Neural cell (in vitro differentiated cells): ENCODE measurements at regions not wholly inside any gene's neighbourhood (a gene's known extent, or its start where the extent isn't known, plus 50 kb on each side); places are given as distances from the start of the nearest gene placed in this dataset.

Experiments used
- H2AFZ ChIP-seq: fragments of 200-600, 300-800 bp; sonication (generic), shearing (Covaris generic); 2 replicates; pipeline ENCODE4 v1.6.0; 2014; ENCODE audit warnings: low read depth, mild to moderate bottlenecking, antibody characterized with exemption, low read length, moderate library complexity
- H3F3A ChIP-seq: fragments of 200-600 bp; shearing (Covaris generic); 2 replicates; pipeline ENCODE4 v1.6.1; 2016; ENCODE audit warnings: mild to moderate bottlenecking, moderate library complexity, mixed read lengths, antibody characterized with exemption, low read length; ENCODE audit not compliant: insufficient read depth, poor library complexity, severe bottlenecking
- H3K27ac ChIP-seq: fragments of 200-600, 300-800 bp; sonication (generic), shearing (Covaris generic); 2 replicates; pipeline ENCODE4 v1.5.1; 2014; ENCODE audit warnings: mild to moderate bottlenecking, low read length, moderate library complexity
- H3K27me3 ChIP-seq: fragments of 300-800, 200-600 bp; sonication (generic), shearing (Covaris generic); 2 replicates; pipeline ENCODE4 v1.6.0; 2014; ENCODE audit warnings: mild to moderate bottlenecking, low read depth, low read length, moderate library complexity; ENCODE audit not compliant: insufficient read depth
- H3K36me3 ChIP-seq: fragments of 300-800, 200-600 bp; sonication (generic), shearing (Covaris generic); 2 replicates; pipeline ENCODE4 v1.5.1; 2014; ENCODE audit warnings: mild to moderate bottlenecking, antibody characterized with exemption, low read length, moderate library complexity; ENCODE audit not compliant: insufficient read depth
- H3K4me2 ChIP-seq: fragments of 300-800, 200-600 bp; sonication (generic), shearing (Covaris generic); 2 replicates; pipeline ENCODE4 v1.6.0; 2014; ENCODE audit warnings: mild to moderate bottlenecking, low read length
- H3K4me3 ChIP-seq: fragments of 300-800, 200-600 bp; sonication (generic), shearing (Covaris generic); 2 replicates; pipeline ENCODE4 v1.5.1; 2014; ENCODE audit warnings: mild to moderate bottlenecking, low read length, moderate library complexity
- H3K79me2 ChIP-seq: fragments of 200-600 bp; shearing (Covaris generic); replicated peaks from 2 replicates; pipeline ENCODE4 v1.6.0; 2014; ENCODE audit warnings: mild to moderate bottlenecking, low read length, moderate library complexity; ENCODE audit not compliant: insufficient read depth
- H3K9ac ChIP-seq: fragments of 300-800, 200-600 bp; sonication (generic), shearing (Covaris generic); 2 replicates; pipeline ENCODE4 v1.6.1; 2016; ENCODE audit warnings: mild to moderate bottlenecking, low read length, mixed read lengths
- H3K9me2 ChIP-seq: fragments of 200-600 bp; shearing (Covaris generic); 2 replicates; pipeline ENCODE4 v1.6.1; 2016; ENCODE audit warnings: mild to moderate bottlenecking, low read length, mixed read lengths; ENCODE audit not compliant: insufficient read depth
- H3K9me3 ChIP-seq: fragments of 200-600, 300-800 bp; sonication (generic), shearing (Covaris generic); 2 replicates; pipeline ENCODE4 v1.6.1; 2016; ENCODE audit warnings: mild to moderate bottlenecking, mixed run types, low read length, moderate library complexity, mixed read lengths
- H4K20me1 ChIP-seq: fragments of 200-600 bp; shearing (Covaris generic); 2 replicates; pipeline ENCODE4 v1.6.1; 2016; ENCODE audit warnings: mild to moderate bottlenecking, mixed run types; ENCODE audit not compliant: insufficient read depth
- EP300 ChIP-seq: fragments of 450-650 bp; conservative IDR thresholded peaks from 2 replicates; pipeline ENCODE4 v1.6.1; 2014; ENCODE audit warnings: antibody characterized with exemption, mild to moderate bottlenecking, moderate library complexity; ENCODE audit not compliant: poor library complexity, severe bottlenecking
- EZH2 ChIP-seq: fragments of 200-600, 300-800 bp; shearing (Covaris generic), sonication (generic); IDR thresholded peaks from 2 replicates; pipeline ENCODE4 v1.6.1; 2014; ENCODE audit warnings: antibody characterized with exemption, low read length, borderline replicate concordance, mild to moderate bottlenecking; ENCODE audit not compliant: insufficient read depth, poor library complexity, severe bottlenecking
- MXI1 ChIP-seq: fragments of 450-650 bp; conservative IDR thresholded peaks from 2 replicates; pipeline ENCODE4 v1.6.1; 2014; ENCODE audit warnings: antibody characterized with exemption, mild to moderate bottlenecking; ENCODE audit not compliant: poor library complexity, severe bottlenecking
- POLR2AphosphoS5 ChIP-seq: IDR thresholded peaks from 2 replicates; pipeline ENCODE4 v1.6.1; 2012
- RAD21 ChIP-seq: fragments of 450-650 bp; conservative IDR thresholded peaks from 2 replicates; pipeline ENCODE4 v1.6.1; 2014; ENCODE audit warnings: antibody characterized with exemption, mild to moderate bottlenecking, moderate library complexity
- SMC3 ChIP-seq: fragments of 450-650 bp; conservative IDR thresholded peaks from 2 replicates; pipeline ENCODE4 v1.6.1; 2014; ENCODE audit warnings: antibody characterized with exemption, mild to moderate bottlenecking, moderate library complexity; ENCODE audit not compliant: poor library complexity
- TAF1 ChIP-seq: IDR thresholded peaks from 2 replicates; pipeline ENCODE4 v1.6.1; 2012; ENCODE audit warnings: low read depth
- TF ChIP-seq, protein P1 (sequence below): IDR thresholded peaks from 2 replicates; pipeline ENCODE4 v1.6.1; 2012; ENCODE audit warnings: borderline replicate concordance
- TF ChIP-seq, protein P2 (sequence below): fragments of 450-650 bp; IDR thresholded peaks from 2 replicates; pipeline ENCODE4 v1.5.1; 2014; ENCODE audit warnings: antibody characterized with exemption, mild to moderate bottlenecking, moderate library complexity; ENCODE audit not compliant: poor library complexity, severe bottlenecking

DNA sequence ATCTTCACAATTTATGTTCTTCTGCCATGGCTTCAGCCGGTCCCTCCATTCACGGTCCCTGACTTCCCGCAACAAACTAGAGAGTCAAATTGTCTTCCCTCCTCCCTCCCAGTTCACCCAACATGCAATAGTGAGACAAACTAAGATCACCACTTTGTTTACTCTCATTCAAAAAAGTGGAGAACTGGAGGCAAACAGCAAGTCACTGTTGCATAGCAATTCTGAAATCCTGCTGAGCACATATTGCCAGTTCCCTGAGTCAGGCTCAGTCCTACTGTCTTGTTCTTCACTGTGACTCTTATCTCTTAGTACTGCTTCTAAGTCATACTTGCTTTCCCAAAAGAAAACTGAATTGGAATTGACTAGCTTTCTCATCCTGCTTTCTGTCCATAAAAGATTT lies 287.2 kb upstream of the SASH1 start:
- Histone ChIP-seq H3K9me3 (no peaks in the 10 kb centered on the region), H3K27ac (no peak overlapping the region), H3K9ac (no peak overlapping the region), H2AFZ (no peak overlapping the region), H3K9me2 (no peaks in the 10 kb centered on the region), H3K4me3 (no peak overlapping the region), H3F3A (no peaks in the 10 kb centered on the region), H3K27me3 (no peaks in the 10 kb centered on the region), H3K79me2 (no peaks in the 10 kb centered on the region), H3K36me3 (no peaks in the 10 kb centered on the region), H4K20me1 (no peaks in the 10 kb centered on the region), H3K4me2 (no peak overlapping the region)
- TF ChIP-seq, protein P1, sequence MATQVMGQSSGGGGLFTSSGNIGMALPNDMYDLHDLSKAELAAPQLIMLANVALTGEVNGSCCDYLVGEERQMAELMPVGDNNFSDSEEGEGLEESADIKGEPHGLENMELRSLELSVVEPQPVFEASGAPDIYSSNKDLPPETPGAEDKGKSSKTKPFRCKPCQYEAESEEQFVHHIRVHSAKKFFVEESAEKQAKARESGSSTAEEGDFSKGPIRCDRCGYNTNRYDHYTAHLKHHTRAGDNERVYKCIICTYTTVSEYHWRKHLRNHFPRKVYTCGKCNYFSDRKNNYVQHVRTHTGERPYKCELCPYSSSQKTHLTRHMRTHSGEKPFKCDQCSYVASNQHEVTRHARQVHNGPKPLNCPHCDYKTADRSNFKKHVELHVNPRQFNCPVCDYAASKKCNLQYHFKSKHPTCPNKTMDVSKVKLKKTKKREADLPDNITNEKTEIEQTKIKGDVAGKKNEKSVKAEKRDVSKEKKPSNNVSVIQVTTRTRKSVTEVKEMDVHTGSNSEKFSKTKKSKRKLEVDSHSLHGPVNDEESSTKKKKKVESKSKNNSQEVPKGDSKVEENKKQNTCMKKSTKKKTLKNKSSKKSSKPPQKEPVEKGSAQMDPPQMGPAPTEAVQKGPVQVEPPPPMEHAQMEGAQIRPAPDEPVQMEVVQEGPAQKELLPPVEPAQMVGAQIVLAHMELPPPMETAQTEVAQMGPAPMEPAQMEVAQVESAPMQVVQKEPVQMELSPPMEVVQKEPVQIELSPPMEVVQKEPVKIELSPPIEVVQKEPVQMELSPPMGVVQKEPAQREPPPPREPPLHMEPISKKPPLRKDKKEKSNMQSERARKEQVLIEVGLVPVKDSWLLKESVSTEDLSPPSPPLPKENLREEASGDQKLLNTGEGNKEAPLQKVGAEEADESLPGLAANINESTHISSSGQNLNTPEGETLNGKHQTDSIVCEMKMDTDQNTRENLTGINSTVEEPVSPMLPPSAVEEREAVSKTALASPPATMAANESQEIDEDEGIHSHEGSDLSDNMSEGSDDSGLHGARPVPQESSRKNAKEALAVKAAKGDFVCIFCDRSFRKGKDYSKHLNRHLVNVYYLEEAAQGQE = no peak
- TF ChIP-seq EP300 = no peak
- TF ChIP-seq MXI1 = no peak
- TF ChIP-seq SMC3 = no peak
- TF ChIP-seq POLR2AphosphoS5 = no peak
- TF ChIP-seq EZH2 = no peak

DNA sequence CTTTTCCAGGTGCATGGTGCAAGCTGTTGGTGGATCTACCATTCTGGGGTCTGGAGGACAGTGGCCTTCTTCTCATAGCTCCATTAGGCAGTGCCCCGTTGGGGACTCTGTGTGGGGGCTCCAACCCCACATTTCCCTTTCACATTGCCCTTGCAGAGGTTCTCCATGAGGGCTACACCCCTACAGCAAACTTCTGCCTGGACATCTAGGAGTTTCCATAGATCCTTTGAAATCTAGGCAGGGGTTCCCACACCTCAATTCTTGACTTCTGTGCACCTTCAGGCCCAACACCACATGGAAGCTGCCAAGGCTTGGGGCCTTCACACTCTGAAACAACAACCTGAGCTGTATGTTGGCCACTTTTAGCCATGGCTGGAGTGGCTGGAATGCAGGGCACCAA lies 282.8 kb upstream of the SASH1 start:
- H3F3A ChIP-seq = no peaks in the 10 kb centered on the region
- no peaks in the 10 kb centered on the region for H3K9me3 ChIP-seq
- no peak overlapping the region for H3K4me2 ChIP-seq
- TF ChIP-seq EZH2 (no peak), EP300 (no peak), POLR2AphosphoS5 (no peak), TAF1 (no peak), RAD21 (no peak), SMC3 (no peak), MXI1 (no peak)
- TF ChIP-seq, protein P1 = no peak
- TF ChIP-seq, protein P2, sequence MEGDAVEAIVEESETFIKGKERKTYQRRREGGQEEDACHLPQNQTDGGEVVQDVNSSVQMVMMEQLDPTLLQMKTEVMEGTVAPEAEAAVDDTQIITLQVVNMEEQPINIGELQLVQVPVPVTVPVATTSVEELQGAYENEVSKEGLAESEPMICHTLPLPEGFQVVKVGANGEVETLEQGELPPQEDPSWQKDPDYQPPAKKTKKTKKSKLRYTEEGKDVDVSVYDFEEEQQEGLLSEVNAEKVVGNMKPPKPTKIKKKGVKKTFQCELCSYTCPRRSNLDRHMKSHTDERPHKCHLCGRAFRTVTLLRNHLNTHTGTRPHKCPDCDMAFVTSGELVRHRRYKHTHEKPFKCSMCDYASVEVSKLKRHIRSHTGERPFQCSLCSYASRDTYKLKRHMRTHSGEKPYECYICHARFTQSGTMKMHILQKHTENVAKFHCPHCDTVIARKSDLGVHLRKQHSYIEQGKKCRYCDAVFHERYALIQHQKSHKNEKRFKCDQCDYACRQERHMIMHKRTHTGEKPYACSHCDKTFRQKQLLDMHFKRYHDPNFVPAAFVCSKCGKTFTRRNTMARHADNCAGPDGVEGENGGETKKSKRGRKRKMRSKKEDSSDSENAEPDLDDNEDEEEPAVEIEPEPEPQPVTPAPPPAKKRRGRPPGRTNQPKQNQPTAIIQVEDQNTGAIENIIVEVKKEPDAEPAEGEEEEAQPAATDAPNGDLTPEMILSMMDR = no peak
- H3K4me3 ChIP-seq = no peak overlapping the region
- no peaks in the 10 kb centered on the region for H4K20me1 ChIP-seq
- H3K9ac ChIP-seq = no peak overlapping the region
- no peak overlapping the region for H2AFZ ChIP-seq
- H3K79me2 ChIP-seq = no peaks in the 10 kb centered on the region
- H3K27ac ChIP-seq = no peak overlapping the region
- no peaks in the 10 kb centered on the region for H3K27me3 ChIP-seq
- no peaks in the 10 kb centered on the region for H3K36me3 ChIP-seq
- H3K9me2 ChIP-seq = no peaks in the 10 kb centered on the region
